ENCODE measurements at regions not wholly inside any gene's neighbourhood (a gene's known extent, or its start where the extent isn't known, plus 50 kb on each side); places are given as distances from the start of the nearest gene placed in this dataset.
"Not testable (repeated sequence)": the region's sequence is repeated elsewhere in the genome, so short reads cannot be mapped to it uniquely, and the experiment has no call there.

DNA sequence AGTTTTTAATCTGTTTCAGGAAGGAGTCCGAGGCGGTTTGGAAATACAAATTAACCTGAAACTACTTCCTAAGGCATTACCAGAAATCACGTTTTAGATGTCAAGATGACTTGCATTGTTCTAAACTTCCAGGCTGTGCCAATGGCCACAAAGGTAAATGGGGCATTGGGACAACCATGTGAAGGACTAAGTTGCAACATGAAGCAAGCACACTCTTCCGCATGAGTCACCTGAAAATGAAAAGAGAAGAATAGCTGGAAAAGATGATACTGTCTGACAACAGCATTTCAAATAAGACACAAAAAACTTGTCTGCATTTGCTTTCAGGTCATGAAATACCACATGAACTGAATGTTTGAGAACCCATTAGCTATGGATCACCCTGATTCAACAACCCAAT, 262.1 kb downstream of the AHR start:
- no peaks in the 10 kb centered on the region for H3K27me3 ChIP-seq (ENCODE audit: control insufficient read depth in 1 of 2, insufficient read depth in 2 of 2, low read length in 2 of 2)
- H3K27ac ChIP-seq (ENCODE audit: low read depth, low read length): no peak overlapping the region
- H3K9me3 ChIP-seq (ENCODE audit: control insufficient read depth in 1 of 2, low read length in 2 of 2): no peaks in the 10 kb centered on the region
- H3K9ac ChIP-seq (ENCODE audit: low read depth in 1 of 2, low read length in 2 of 2): no peak overlapping the region
- H3K4me1 ChIP-seq (ENCODE audit: control insufficient read depth in 1 of 2, insufficient read depth in 2 of 2, low read length in 2 of 2): peaks cover 8 to 34% of the 10 kb centered on the region in 2 donors
- H3K4me3 ChIP-seq (ENCODE audit: low read depth in 1 of 2, low read length in 2 of 2): no peak overlapping the region
- no peaks in the 10 kb centered on the region for H3K36me3 ChIP-seq (ENCODE audit: control insufficient read depth in 1 of 2, insufficient read depth in 2 of 2, low read length in 2 of 2)

DNA sequence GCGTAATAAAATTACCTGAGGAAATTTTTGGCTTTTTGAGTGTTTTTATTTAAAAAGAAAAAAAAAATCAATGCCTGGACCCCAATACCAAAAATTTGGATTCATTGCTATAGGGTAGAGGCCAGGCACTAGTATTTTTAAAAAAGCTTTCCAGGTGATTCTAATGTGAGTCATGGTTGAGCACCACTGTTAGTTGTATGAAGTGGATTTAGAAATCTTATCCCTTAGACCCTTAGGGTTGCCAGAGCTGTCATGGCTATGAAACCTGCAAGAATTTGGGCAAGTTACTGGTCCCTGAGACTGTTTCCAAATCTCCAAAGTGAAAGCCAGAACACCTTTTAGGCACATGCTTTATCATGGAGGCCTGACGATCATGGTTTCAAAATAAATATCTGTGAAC, 262.5 kb downstream of the AHR start:
- no peak overlapping the region for H3K9ac ChIP-seq (ENCODE audit: low read depth in 1 of 2, low read length in 2 of 2)
- H3K36me3 ChIP-seq (ENCODE audit: control insufficient read depth in 1 of 2, insufficient read depth in 2 of 2, low read length in 2 of 2): no peaks in the 10 kb centered on the region

DNA sequence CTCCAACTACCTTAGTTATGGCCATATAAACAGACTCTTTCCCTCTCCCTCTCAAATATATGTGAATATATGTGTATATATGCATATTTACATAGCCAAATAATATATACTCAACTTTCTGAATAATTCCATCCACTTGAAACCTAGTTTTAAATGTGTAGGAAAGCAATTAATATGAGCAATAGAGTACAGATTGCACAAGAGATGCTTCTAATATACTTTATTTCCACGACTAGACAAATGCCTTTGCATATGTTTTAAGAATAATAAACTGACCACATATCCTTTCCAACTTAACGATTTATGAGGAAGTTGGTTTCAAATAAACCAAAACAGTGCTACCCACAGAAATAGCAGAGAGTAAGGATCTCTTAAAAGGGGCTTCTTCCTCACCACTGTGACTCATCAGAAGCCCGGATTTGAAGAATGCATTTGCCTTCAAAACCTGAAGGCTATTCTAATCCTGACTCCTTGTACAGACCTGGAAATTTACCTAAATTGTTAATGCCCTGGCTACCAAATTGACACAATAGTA, 266.3 kb downstream of the AHR start:
- Histone ChIP-seq H3K27ac (ENCODE audit: low read depth, low read length) (no peak overlapping the region), H3K9ac (ENCODE audit: low read depth in 1 of 2, low read length in 2 of 2) (no peak overlapping the region), H3K36me3 (ENCODE audit: control insufficient read depth in 1 of 2, insufficient read depth in 2 of 2, low read length in 2 of 2) (no peaks in the 10 kb centered on the region), H3K4me1 (ENCODE audit: control insufficient read depth in 1 of 2, insufficient read depth in 2 of 2, low read length in 2 of 2) (peaks cover 0 to 2% of the 10 kb centered on the region in 2 donors), H3K27me3 (ENCODE audit: control insufficient read depth in 1 of 2, insufficient read depth in 2 of 2, low read length in 2 of 2) (no peaks in the 10 kb centered on the region), H3K9me3 (ENCODE audit: control insufficient read depth in 1 of 2, low read length in 2 of 2) (no peaks in the 10 kb centered on the region), H3K4me3 (ENCODE audit: low read depth in 1 of 2, low read length in 2 of 2) (no peak overlapping the region)

More for the DNA sequence above, 262.5 kb downstream of the AHR start:
- H3K9me3 ChIP-seq (ENCODE audit: control insufficient read depth in 1 of 2, low read length in 2 of 2): no peaks in the 10 kb centered on the region
- H3K27me3 ChIP-seq (ENCODE audit: control insufficient read depth in 1 of 2, insufficient read depth in 2 of 2, low read length in 2 of 2): no peaks in the 10 kb centered on the region
- no peak overlapping the region for H3K27ac ChIP-seq (ENCODE audit: low read depth, low read length)
- H3K4me1 ChIP-seq (ENCODE audit: control insufficient read depth in 1 of 2, insufficient read depth in 2 of 2, low read length in 2 of 2): peaks cover 8 to 34% of the 10 kb centered on the region in 2 donors
- H3K4me3 ChIP-seq (ENCODE audit: low read depth in 1 of 2, low read length in 2 of 2): no peak overlapping the region

DNA sequence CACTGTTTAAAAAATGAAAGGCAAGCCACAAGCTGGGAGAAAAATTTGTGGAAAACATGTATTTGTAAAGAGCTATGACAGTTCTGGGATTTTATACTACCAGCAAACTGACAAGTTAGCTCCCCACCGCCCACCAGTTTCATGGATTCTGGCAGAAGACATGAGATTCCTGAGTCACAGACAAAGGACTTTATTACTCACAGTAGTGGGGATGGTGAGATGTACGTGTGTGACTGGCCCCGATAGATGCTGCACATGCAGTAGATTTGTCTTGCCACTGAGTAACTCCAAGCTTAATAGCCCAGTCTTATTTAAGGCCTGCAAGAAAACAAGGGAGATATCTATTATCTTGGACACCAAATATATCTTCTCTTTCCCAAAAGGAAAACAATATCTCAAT, 281.7 kb downstream of the AHR start:
- Histone ChIP-seq H3K4me1 (ENCODE audit: control insufficient read depth in 1 of 2, insufficient read depth in 2 of 2, low read length in 2 of 2) (no peaks in the 10 kb centered on the region), H3K9me3 (ENCODE audit: control insufficient read depth in 1 of 2, low read length in 2 of 2) (peaks cover 0 to 11% of the 10 kb centered on the region in 2 donors), H3K27me3 (ENCODE audit: control insufficient read depth in 1 of 2, insufficient read depth in 2 of 2, low read length in 2 of 2) (no peaks in the 10 kb centered on the region), H3K4me3 (ENCODE audit: low read depth in 1 of 2, low read length in 2 of 2) (no peak overlapping the region), H3K9ac (ENCODE audit: low read depth in 1 of 2, low read length in 2 of 2) (no peak overlapping the region), H3K36me3 (ENCODE audit: control insufficient read depth in 1 of 2, insufficient read depth in 2 of 2, low read length in 2 of 2) (no peaks in the 10 kb centered on the region), H3K27ac (ENCODE audit: low read depth, low read length) (no peak overlapping the region)

GRCh38 chr7:17580856-17581255, 282.4 kb downstream of the AHR start:
- Histone ChIP-seq H3K36me3 (ENCODE audit: control insufficient read depth in 1 of 2, insufficient read depth in 2 of 2, low read length in 2 of 2) (no peaks in the 10 kb centered on the region), H3K4me3 (ENCODE audit: low read depth in 1 of 2, low read length in 2 of 2) (no peak overlapping the region), H3K4me1 (ENCODE audit: control insufficient read depth in 1 of 2, insufficient read depth in 2 of 2, low read length in 2 of 2) (no peaks in the 10 kb centered on the region), H3K9me3 (ENCODE audit: control insufficient read depth in 1 of 2, low read length in 2 of 2) (peaks cover 0 to 11% of the 10 kb centered on the region in 2 donors), H3K9ac (ENCODE audit: low read depth in 1 of 2, low read length in 2 of 2) (no peak overlapping the region), H3K27ac (ENCODE audit: low read depth, low read length) (no peak overlapping the region), H3K27me3 (ENCODE audit: control insufficient read depth in 1 of 2, insufficient read depth in 2 of 2, low read length in 2 of 2) (no peaks in the 10 kb centered on the region)

DNA sequence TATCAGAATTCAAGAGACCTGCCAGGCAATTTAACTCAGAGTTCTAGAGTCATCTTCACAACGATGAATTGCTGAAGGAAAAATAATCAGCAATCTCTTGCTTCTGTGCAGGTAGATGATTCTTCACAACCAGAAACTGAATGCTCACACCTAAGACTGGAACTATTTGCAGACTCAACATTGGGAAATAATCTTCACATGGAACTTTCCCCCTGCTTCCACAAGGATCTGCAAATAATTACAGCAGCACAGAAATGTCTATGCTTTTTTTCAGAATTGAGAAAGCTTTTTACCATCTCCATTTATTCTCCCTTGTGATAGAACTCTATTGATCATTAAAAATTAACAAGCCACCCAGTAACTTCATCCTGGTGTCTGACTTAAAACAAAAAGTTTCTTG, 282.8 kb downstream of the AHR start:
- no peak overlapping the region for H3K4me3 ChIP-seq (ENCODE audit: low read depth in 1 of 2, low read length in 2 of 2)
- no peak overlapping the region for H3K27ac ChIP-seq (ENCODE audit: low read depth, low read length)
- H3K9me3 ChIP-seq (ENCODE audit: control insufficient read depth in 1 of 2, low read length in 2 of 2): peaks cover 0 to 11% of the 10 kb centered on the region in 2 donors
- no peaks in the 10 kb centered on the region for H3K36me3 ChIP-seq (ENCODE audit: control insufficient read depth in 1 of 2, insufficient read depth in 2 of 2, low read length in 2 of 2)
- H3K9ac ChIP-seq (ENCODE audit: low read depth in 1 of 2, low read length in 2 of 2): no peak overlapping the region
- no peaks in the 10 kb centered on the region for H3K27me3 ChIP-seq (ENCODE audit: control insufficient read depth in 1 of 2, insufficient read depth in 2 of 2, low read length in 2 of 2)
- H3K4me1 ChIP-seq (ENCODE audit: control insufficient read depth in 1 of 2, insufficient read depth in 2 of 2, low read length in 2 of 2): no peaks in the 10 kb centered on the region

DNA sequence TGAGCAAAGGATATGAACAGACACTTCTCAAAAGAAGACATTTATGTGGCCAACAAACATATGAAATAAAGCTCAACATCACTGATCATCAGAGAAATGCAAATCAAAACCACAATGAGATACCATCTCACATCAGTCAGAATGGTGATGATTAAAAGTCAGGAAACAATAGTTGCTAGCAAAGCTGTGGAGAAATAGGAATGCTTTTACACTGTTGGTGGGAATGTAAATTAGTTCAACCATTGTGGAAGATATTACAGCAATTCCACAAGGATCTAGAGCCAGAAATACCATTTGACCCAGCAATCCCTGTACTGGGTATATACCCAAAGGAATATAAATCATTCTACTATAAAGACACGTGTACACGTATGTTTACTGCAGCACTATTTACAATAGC, 284.2 kb downstream of the AHR start:
- not testable (repeated sequence) for H3K4me1 ChIP-seq (ENCODE audit: control insufficient read depth in 1 of 2, insufficient read depth in 2 of 2, low read length in 2 of 2); H3K36me3 ChIP-seq (ENCODE audit: control insufficient read depth in 1 of 2, insufficient read depth in 2 of 2, low read length in 2 of 2); H3K27ac ChIP-seq (ENCODE audit: low read depth, low read length); H3K27me3 ChIP-seq (ENCODE audit: control insufficient read depth in 1 of 2, insufficient read depth in 2 of 2, low read length in 2 of 2); H3K9ac ChIP-seq (ENCODE audit: low read depth in 1 of 2, low read length in 2 of 2); H3K9me3 ChIP-seq (ENCODE audit: control insufficient read depth in 1 of 2, low read length in 2 of 2); H3K4me3 ChIP-seq (ENCODE audit: low read depth in 1 of 2, low read length in 2 of 2)

GRCh38 chr7:17583786-17584185, 285.3 kb downstream of the AHR start:
- Histone ChIP-seq H3K36me3 (ENCODE audit: control insufficient read depth in 1 of 2, insufficient read depth in 2 of 2, low read length in 2 of 2) (no peaks in the 10 kb centered on the region), H3K27me3 (ENCODE audit: control insufficient read depth in 1 of 2, insufficient read depth in 2 of 2, low read length in 2 of 2) (no peaks in the 10 kb centered on the region), H3K4me3 (ENCODE audit: low read depth in 1 of 2, low read length in 2 of 2) (no peak overlapping the region), H3K4me1 (ENCODE audit: control insufficient read depth in 1 of 2, insufficient read depth in 2 of 2, low read length in 2 of 2) (peaks cover 0 to under 1% of the 10 kb centered on the region in 2 donors), H3K9me3 (ENCODE audit: control insufficient read depth in 1 of 2, low read length in 2 of 2) (no peaks in the 10 kb centered on the region), H3K27ac (ENCODE audit: low read depth, low read length) (no peak overlapping the region), H3K9ac (ENCODE audit: low read depth in 1 of 2, low read length in 2 of 2) (no peak overlapping the region)

- Histone ChIP-seq H3K27ac (ENCODE audit: low read depth, low read length) (no peak overlapping the region), H3K4me1 (ENCODE audit: control insufficient read depth in 1 of 2, insufficient read depth in 2 of 2, low read length in 2 of 2) (peaks cover 0 to 6% of the 10 kb centered on the region in 2 donors), H3K27me3 (ENCODE audit: control insufficient read depth in 1 of 2, insufficient read depth in 2 of 2, low read length in 2 of 2) (no peaks in the 10 kb centered on the region), H3K9me3 (ENCODE audit: control insufficient read depth in 1 of 2, low read length in 2 of 2) (no peaks in the 10 kb centered on the region), H3K36me3 (ENCODE audit: control insufficient read depth in 1 of 2, insufficient read depth in 2 of 2, low read length in 2 of 2) (no peaks in the 10 kb centered on the region), H3K4me3 (ENCODE audit: low read depth in 1 of 2, low read length in 2 of 2) (no peak overlapping the region), H3K9ac (ENCODE audit: low read depth in 1 of 2, low read length in 2 of 2) (no peak overlapping the region)
Observed at GRCh38 chr7:17584822-17585221, 286.4 kb downstream of the AHR start.

- no peaks in the 10 kb centered on the region for H3K9me3 ChIP-seq (ENCODE audit: control insufficient read depth in 1 of 2, low read length in 2 of 2)
- no peak overlapping the region for H3K9ac ChIP-seq (ENCODE audit: low read depth in 1 of 2, low read length in 2 of 2)
- no peak overlapping the region for H3K27ac ChIP-seq (ENCODE audit: low read depth, low read length)
- no peaks in the 10 kb centered on the region for H3K27me3 ChIP-seq (ENCODE audit: control insufficient read depth in 1 of 2, insufficient read depth in 2 of 2, low read length in 2 of 2)
- no peaks in the 10 kb centered on the region for H3K36me3 ChIP-seq (ENCODE audit: control insufficient read depth in 1 of 2, insufficient read depth in 2 of 2, low read length in 2 of 2)
- peaks cover 0 to 6% of the 10 kb centered on the region in 2 donors for H3K4me1 ChIP-seq (ENCODE audit: control insufficient read depth in 1 of 2, insufficient read depth in 2 of 2, low read length in 2 of 2)
- H3K4me3 ChIP-seq (ENCODE audit: low read depth in 1 of 2, low read length in 2 of 2): no peak overlapping the region
Observed at GRCh38 chr7:17586711-17587110, 288.3 kb downstream of the AHR start.

- no peak overlapping the region for H3K27ac ChIP-seq (ENCODE audit: low read depth, low read length)
- no peaks in the 10 kb centered on the region for H3K36me3 ChIP-seq (ENCODE audit: control insufficient read depth in 1 of 2, insufficient read depth in 2 of 2, low read length in 2 of 2)
- no peak overlapping the region for H3K4me3 ChIP-seq (ENCODE audit: low read depth in 1 of 2, low read length in 2 of 2)
- H3K9me3 ChIP-seq (ENCODE audit: control insufficient read depth in 1 of 2, low read length in 2 of 2): no peaks in the 10 kb centered on the region
- peaks cover 0 to 6% of the 10 kb centered on the region in 2 donors for H3K4me1 ChIP-seq (ENCODE audit: control insufficient read depth in 1 of 2, insufficient read depth in 2 of 2, low read length in 2 of 2)
- no peak overlapping the region for H3K9ac ChIP-seq (ENCODE audit: low read depth in 1 of 2, low read length in 2 of 2)
- no peaks in the 10 kb centered on the region for H3K27me3 ChIP-seq (ENCODE audit: control insufficient read depth in 1 of 2, insufficient read depth in 2 of 2, low read length in 2 of 2)
Observed at GRCh38 chr7:17588730-17589129, 290.3 kb downstream of the AHR start.
